HG02798 (cell line): ENCODE measurements at regions not wholly inside any gene's neighbourhood (a gene's known extent, or its start where the extent isn't known, plus 50 kb on each side); places are given as distances from the start of the nearest gene placed in this dataset.
"Not testable (repeated sequence)": the region's sequence is repeated elsewhere in the genome, so short reads cannot be mapped to it uniquely, and the experiment has no call there.

Experiments used
- ATAC-seq: cut with Tn5 transposase; IDR thresholded peaks from one replicate; pipeline ENCODE4 v1.9.1; 2021; ENCODE audit warnings: mild to moderate bottlenecking; ENCODE audit not compliant: unreplicated experiment, poor library complexity

GRCh38 chr1:222084048-222084447, 342.2 kb upstream of the DUSP10 start:
- ATAC-seq: no peak

GRCh38 chr1:222081859-222082258, 340.0 kb upstream of the DUSP10 start:
- ATAC-seq: no peak

- no peak for ATAC-seq
Measured at GRCh38 chr1:222079566-222079965, 337.7 kb upstream of the DUSP10 start.

GRCh38 chr1:222077206-222077605, 335.3 kb upstream of the DUSP10 start:
- ATAC-seq: no peak

- ATAC-seq: no peak
Measured at GRCh38 chr1:222074317-222074716, 332.4 kb upstream of the DUSP10 start.

GRCh38 chr1:222073307-222073995, 331.6 kb upstream of the DUSP10 start:
- ATAC-seq: no peak

- no peak for ATAC-seq
Measured at GRCh38 chr1:222071387-222071786, 329.5 kb upstream of the DUSP10 start.

GRCh38 chr1:222068937-222069336, 327.0 kb upstream of the DUSP10 start:
- no peak for ATAC-seq

GRCh38 chr1:222068101-222068500, 326.2 kb upstream of the DUSP10 start:
- no peak for ATAC-seq

GRCh38 chr1:222066539-222066938, 324.6 kb upstream of the DUSP10 start:
- ATAC-seq: no peak

- ATAC-seq: no peak
Measured at GRCh38 chr1:222065234-222065633, 323.3 kb upstream of the DUSP10 start.

- ATAC-seq: no peak
Measured at GRCh38 chr1:222064388-222065211, 322.7 kb upstream of the DUSP10 start.

- no peak for ATAC-seq
Measured at GRCh38 chr1:222062640-222063039, 320.8 kb upstream of the DUSP10 start.

- ATAC-seq: no peak
Measured at GRCh38 chr1:222061711-222062359, 319.9 kb upstream of the DUSP10 start.

- ATAC-seq: no peak
Measured at GRCh38 chr1:222060210-222060916, 318.5 kb upstream of the DUSP10 start.

GRCh38 chr1:222058249-222058648, 316.4 kb upstream of the DUSP10 start:
- no peak for ATAC-seq

- ATAC-seq: peak; percentile 81
Measured at GRCh38 chr1:222057162-222057561, 315.3 kb upstream of the DUSP10 start.

- no peak for ATAC-seq
Measured at GRCh38 chr1:222054416-222054815, 312.5 kb upstream of the DUSP10 start.

GRCh38 chr1:222053790-222054294, 312.0 kb upstream of the DUSP10 start:
- ATAC-seq: no peak

GRCh38 chr1:222051311-222051710, 309.4 kb upstream of the DUSP10 start:
- not testable (repeated sequence) for ATAC-seq
